ENCODE measurements at regions not wholly inside any gene's neighbourhood (a gene's known extent, or its start where the extent isn't known, plus 50 kb on each side); places are given as distances from the start of the nearest gene placed in this dataset.
A peak's percentile ranks its signal among the peaks of the same experiment; 100 is the strongest.

DNA sequence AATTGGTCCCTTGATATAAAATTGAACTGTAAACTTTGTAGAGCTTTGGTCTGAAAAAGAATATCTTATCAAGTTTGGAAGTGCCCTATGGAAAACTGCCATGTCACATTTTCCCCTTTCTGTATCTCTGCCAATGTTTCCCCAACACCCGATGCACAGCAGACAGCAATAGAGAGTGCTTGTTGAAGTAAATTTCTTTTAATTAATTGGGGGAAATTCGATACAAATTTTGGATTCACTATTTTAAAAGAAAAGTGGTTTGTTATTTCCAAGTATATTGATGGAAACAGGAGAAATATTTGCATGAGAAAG is 208.1 kb downstream of the OGFRL1 start:
- CTCF ChIA-PET: no interaction called here
- Mint-ChIP-seq H3K4me1 (ENCODE audit: low read depth) (no peaks in the 10 kb centered on the region), H3K36me3 (ENCODE audit: low read depth) (no peaks in the 10 kb centered on the region), H3K27ac (no peak overlapping the region), H3K4me3 (no peak overlapping the region), H3K27me3 (ENCODE audit: low read depth) (peaks cover 2% of the 10 kb centered on the region), H3K9me3 (no peaks in the 10 kb centered on the region)
- intact Hi-C loops (cut with micrococcal nuclease): no loop called here
- no peak for DNase-seq

DNA sequence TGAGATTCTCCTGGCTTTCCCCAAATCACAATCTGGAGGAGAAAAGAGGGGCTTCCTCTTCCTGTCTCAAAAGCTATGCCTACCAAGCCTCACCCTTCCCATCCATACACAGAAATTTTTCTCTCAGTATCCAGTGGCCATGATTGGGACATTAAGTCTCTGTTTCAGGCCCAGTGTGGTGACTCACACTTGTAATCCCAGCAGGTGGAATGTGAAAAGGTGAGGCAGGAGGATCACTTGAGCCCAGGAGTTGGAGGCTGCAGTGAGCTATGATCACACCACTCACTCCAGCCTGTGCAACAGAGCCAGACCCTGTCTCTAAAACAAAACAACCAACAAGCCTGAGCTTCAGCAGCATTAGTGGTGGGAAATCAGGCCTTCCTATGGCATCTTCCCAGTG is 210.0 kb downstream of the OGFRL1 start:
- no peak for DNase-seq
- H3K4me3 Mint-ChIP-seq: no peak overlapping the region
- H3K9me3 Mint-ChIP-seq: no peaks in the 10 kb centered on the region
- no peaks in the 10 kb centered on the region for H3K36me3 Mint-ChIP-seq (ENCODE audit: low read depth)
- CTCF ChIA-PET: no interaction called here
- no peaks in the 10 kb centered on the region for H3K4me1 Mint-ChIP-seq (ENCODE audit: low read depth)
- peaks cover 2% of the 10 kb centered on the region for H3K27me3 Mint-ChIP-seq (ENCODE audit: low read depth)
- intact Hi-C loops (cut with micrococcal nuclease): no loop called here
- H3K27ac Mint-ChIP-seq: no peak overlapping the region

DNA sequence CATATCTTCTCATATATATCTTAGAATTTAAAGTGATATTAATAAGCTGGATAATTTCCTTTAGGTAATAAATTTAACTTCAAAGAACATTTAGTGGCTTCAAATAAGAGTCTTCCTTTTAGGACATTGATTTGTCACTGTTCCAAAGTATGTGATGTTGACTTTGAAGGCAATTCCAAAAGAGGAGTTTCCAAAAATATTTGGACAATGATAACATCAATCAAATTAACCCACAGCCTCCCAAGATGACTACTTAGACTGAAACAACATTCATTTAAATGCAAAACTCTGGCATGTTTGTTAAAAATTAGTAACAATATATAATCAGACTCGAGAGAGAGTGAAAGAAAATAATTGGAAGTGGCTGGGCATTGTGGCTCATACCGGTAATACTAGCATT is 211.1 kb downstream of the OGFRL1 start:
- H3K4me3 Mint-ChIP-seq: no peak overlapping the region
- CTCF ChIA-PET: interaction anchor here (0.6 kb wide), 1 partner anchor 128 kb away, joined by 4 read pairs; no protein-coding TSS in a partner anchor
- H3K9me3 Mint-ChIP-seq: no peaks in the 10 kb centered on the region
- H3K27ac Mint-ChIP-seq: no peak overlapping the region
- DNase-seq: no peak
- H3K4me1 Mint-ChIP-seq (ENCODE audit: low read depth): no peaks in the 10 kb centered on the region
- no peaks in the 10 kb centered on the region for H3K36me3 Mint-ChIP-seq (ENCODE audit: low read depth)
- H3K27me3 Mint-ChIP-seq (ENCODE audit: low read depth): no peaks in the 10 kb centered on the region
- intact Hi-C loops (cut with micrococcal nuclease): no loop called here

DNA sequence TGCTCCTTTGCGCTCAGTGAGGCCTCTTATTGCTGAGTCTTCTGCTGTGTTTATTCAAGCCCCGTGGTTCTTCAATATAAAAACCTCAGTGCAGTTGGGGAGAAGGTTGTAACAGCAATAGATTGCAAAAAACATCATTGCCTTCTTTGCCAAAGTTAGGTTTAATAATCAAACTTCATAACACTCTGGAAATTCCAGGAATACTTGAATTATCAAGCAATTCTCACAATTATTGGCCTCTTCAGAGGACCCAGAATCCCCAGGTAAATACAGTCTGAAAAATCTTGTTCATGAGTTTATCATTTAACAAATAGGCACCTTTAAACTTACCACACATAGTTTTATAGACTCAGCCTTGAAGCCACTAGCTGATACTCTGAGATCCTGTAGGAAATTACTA is 213.6 kb downstream of the OGFRL1 start:
- CTCF ChIA-PET: no interaction called here
- no peak for DNase-seq
- intact Hi-C loops (cut with micrococcal nuclease): no loop called here
- Mint-ChIP-seq H3K27ac (no peak overlapping the region), H3K36me3 (ENCODE audit: low read depth) (no peaks in the 10 kb centered on the region), H3K4me3 (no peak overlapping the region), H3K4me1 (ENCODE audit: low read depth) (no peaks in the 10 kb centered on the region), H3K27me3 (ENCODE audit: low read depth) (no peaks in the 10 kb centered on the region), H3K9me3 (no peaks in the 10 kb centered on the region)

DNA sequence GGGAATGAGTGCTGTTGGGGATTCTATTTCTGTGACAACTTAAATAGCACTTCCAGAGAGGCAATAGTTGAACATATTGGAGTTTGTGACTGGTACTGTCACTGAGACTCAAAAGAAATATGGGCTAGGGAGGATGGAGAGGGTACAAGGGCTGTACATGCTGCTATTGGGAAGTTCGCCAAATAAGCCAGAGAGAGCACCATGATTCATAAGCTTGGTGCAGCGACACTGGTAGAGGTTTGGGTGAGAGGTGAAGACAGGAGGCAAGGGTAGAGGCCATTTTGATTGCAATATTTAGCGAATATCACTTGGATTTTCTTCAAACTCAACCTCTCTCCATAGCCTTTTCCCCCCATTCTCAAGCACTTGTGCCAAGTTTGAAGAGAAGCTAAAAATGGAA is 214.3 kb downstream of the OGFRL1 start:
- Mint-ChIP-seq H3K4me3 (no peak overlapping the region), H3K36me3 (ENCODE audit: low read depth) (no peaks in the 10 kb centered on the region), H3K27ac (no peak overlapping the region), H3K27me3 (ENCODE audit: low read depth) (no peaks in the 10 kb centered on the region), H3K4me1 (ENCODE audit: low read depth) (no peaks in the 10 kb centered on the region), H3K9me3 (no peaks in the 10 kb centered on the region)
- CTCF ChIA-PET: interaction anchor here (1.1 kb wide), 1 partner anchor 114 kb away, joined by 4 read pairs; no protein-coding TSS in a partner anchor
- DNase-seq: no peak
- intact Hi-C loops (cut with micrococcal nuclease): no loop called here

DNA sequence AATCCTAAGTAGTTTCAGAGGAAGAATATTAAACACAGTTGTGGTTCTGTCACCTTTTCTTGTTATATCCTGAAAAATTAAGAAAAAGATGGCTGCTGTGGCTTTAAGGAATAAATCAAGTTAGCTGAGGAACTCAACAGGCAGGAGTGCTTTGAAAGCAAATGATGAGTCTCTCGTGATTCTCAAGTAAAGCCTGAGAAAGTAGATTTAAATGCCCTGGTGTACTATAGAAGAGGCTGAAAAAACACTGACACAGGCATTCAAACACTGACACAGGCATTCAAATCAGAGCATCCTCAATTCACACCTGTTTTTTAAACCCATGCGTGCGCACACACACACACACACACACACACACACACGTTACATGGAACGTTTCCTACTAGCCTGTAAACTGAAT is 218.6 kb downstream of the OGFRL1 start:
- H3K36me3 Mint-ChIP-seq (ENCODE audit: low read depth): no peaks in the 10 kb centered on the region
- intact Hi-C loops (cut with micrococcal nuclease): no loop called here
- H3K27me3 Mint-ChIP-seq (ENCODE audit: low read depth): peaks cover 4% of the 10 kb centered on the region
- H3K27ac Mint-ChIP-seq: no peak overlapping the region
- H3K4me1 Mint-ChIP-seq (ENCODE audit: low read depth): no peaks in the 10 kb centered on the region
- H3K4me3 Mint-ChIP-seq: no peak overlapping the region
- CTCF ChIA-PET: no interaction called here
- H3K9me3 Mint-ChIP-seq: no peaks in the 10 kb centered on the region
- DNase-seq: no peak

DNA sequence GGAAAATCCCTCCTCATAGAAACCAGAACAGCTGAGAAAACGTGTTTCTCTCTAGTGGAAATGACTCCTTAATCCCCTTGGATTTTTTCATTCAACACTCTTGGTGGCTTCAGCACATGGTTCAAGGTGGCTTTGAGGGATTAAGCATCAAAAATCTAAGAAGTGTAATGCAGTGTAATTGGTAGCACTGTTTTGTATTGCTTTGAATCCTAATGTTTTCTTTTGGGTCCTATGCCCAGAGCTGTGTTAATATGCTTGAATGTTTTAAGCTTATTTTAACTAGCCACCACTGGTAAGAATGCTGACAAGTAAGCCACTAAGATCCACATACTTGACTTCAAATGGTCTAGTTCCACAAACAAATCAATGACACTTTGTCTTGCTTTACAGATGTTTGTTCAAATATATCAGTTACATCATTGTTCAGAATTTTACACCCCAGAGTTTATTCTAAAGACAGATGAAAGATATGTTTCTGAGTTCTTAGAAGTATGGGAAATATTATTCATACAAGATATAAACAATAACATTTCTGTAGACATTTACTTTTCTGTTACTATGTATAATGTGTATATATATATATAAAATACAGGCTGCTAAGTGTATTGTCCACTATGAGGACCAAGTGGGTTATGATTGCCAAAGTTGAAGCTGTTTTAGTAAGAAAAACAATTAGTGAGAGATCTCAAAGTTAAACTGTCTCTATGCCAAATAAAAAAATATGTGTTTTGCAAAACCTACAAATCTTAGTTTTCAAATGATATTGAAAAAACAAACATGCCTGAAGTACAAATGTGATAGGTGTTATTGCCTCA is 220.8 kb downstream of the OGFRL1 start:
- no peak overlapping the region for H3K27ac Mint-ChIP-seq
- no peaks in the 10 kb centered on the region for H3K9me3 Mint-ChIP-seq
- H3K36me3 Mint-ChIP-seq (ENCODE audit: low read depth): no peaks in the 10 kb centered on the region
- no peak overlapping the region for H3K4me3 Mint-ChIP-seq
- no peak for DNase-seq
- CTCF ChIA-PET: interaction anchor here (0.7 kb wide), 1 partner anchor 1288 kb away, joined by 3 read pairs; no protein-coding TSS in a partner anchor
- intact Hi-C loops (cut with micrococcal nuclease): loop anchor here (1.0 kb wide), 1 partner anchor 125 kb away; no protein-coding TSS in a partner anchor
- peaks cover 4% of the 10 kb centered on the region for H3K27me3 Mint-ChIP-seq (ENCODE audit: low read depth)
- no peaks in the 10 kb centered on the region for H3K4me1 Mint-ChIP-seq (ENCODE audit: low read depth)

DNA sequence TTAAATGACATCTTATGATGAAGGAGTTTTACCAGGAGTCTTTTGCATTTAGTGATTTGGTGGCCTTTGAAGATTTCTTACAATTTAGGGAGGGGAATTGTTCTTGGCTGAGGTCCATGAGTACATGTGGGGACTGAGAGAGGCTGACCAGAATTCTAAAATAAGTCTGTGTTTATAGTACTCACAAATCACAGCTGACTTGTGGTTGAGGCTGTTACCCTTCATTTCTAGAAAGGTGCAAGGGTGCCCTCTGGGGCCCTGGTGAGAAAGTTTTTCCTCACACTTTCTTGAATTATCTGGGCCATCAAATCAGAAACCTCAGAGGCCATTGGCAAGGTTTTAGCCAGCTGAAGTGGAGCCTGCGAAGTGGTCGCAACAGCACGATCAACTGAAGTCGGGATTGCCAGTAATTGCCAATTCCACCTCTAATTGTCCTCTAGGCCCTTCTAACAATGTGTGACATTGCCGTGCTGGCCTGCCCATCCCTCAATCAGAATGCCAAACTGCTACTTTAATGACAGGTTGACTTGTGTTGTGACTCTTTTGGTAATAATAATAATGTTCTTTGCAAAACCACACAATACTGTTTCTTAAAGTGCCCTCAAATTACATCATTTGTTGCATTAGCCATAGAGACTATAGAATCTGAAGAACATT is 221.6 kb downstream of the OGFRL1 start:
- CTCF ChIA-PET: interaction anchor here (0.7 kb wide), 1 partner anchor 1289 kb away, joined by 3 read pairs; no protein-coding TSS in a partner anchor
- Mint-ChIP-seq H3K27ac (no peak overlapping the region), H3K36me3 (ENCODE audit: low read depth) (no peaks in the 10 kb centered on the region), H3K4me1 (ENCODE audit: low read depth) (no peaks in the 10 kb centered on the region), H3K4me3 (no peak overlapping the region), H3K27me3 (ENCODE audit: low read depth) (peaks cover 4% of the 10 kb centered on the region), H3K9me3 (no peaks in the 10 kb centered on the region)
- intact Hi-C loops (cut with micrococcal nuclease): loop anchor here (1.0 kb wide), 1 partner anchor 126 kb away; no protein-coding TSS in a partner anchor
- peak; percentile 9 for DNase-seq

DNA sequence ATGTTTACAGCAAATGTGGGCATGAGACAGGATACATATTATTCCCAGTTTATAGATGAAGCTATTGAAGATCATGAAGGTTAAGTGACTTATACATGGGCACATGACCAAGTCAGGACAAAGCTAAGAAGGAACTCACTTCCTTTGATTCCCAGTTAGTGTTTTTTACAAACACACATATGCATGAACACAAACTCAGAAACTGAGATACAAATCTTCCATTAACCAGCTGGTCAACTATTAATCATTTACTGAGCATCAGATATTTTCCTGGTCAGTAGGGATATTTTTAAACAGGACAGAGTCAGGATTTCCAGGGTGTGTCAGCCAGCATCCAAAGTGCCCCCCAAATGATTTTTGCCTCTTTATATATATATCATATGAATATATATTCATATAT is 222.2 kb downstream of the OGFRL1 start:
- CTCF ChIA-PET: no interaction called here

DNA sequence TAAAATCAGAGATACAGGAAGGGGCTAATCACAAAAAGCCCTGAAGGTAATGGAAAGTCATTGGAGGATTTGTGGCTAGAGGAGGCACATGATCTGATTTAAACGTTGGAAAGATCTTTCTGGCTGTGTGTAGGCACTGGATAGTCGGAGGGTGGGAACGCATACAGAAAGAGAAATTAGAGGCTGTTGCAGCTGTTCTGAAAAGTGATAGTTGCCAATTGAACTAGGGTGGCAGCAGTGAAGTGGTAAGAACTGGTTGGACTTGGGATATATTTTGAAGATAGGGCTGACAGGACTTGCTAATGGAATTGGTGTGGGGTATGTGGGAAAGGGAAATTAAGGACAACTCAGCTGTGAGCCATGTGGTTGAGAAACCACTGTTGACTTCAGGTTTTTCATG is 223.6 kb downstream of the OGFRL1 start:
- Mint-ChIP-seq H3K4me1 (ENCODE audit: low read depth) (no peaks in the 10 kb centered on the region), H3K9me3 (no peaks in the 10 kb centered on the region), H3K27me3 (ENCODE audit: low read depth) (peaks cover 4% of the 10 kb centered on the region), H3K36me3 (ENCODE audit: low read depth) (no peaks in the 10 kb centered on the region), H3K4me3 (no peak overlapping the region), H3K27ac (no peak overlapping the region)
- DNase-seq: no peak
- CTCF ChIA-PET: no interaction called here
- intact Hi-C loops (cut with micrococcal nuclease): no loop called here

More for the DNA sequence above, 222.2 kb downstream of the OGFRL1 start:
- DNase-seq: no peak
- H3K4me1 Mint-ChIP-seq (ENCODE audit: low read depth): no peaks in the 10 kb centered on the region
- peaks cover 4% of the 10 kb centered on the region for H3K27me3 Mint-ChIP-seq (ENCODE audit: low read depth)
- no peak overlapping the region for H3K4me3 Mint-ChIP-seq
- H3K36me3 Mint-ChIP-seq (ENCODE audit: low read depth): no peaks in the 10 kb centered on the region
- intact Hi-C loops (cut with micrococcal nuclease): loop anchor here (1.0 kb wide), 1 partner anchor 127 kb away; no protein-coding TSS in a partner anchor
- H3K9me3 Mint-ChIP-seq: no peaks in the 10 kb centered on the region
- H3K27ac Mint-ChIP-seq: no peak overlapping the region

DNA sequence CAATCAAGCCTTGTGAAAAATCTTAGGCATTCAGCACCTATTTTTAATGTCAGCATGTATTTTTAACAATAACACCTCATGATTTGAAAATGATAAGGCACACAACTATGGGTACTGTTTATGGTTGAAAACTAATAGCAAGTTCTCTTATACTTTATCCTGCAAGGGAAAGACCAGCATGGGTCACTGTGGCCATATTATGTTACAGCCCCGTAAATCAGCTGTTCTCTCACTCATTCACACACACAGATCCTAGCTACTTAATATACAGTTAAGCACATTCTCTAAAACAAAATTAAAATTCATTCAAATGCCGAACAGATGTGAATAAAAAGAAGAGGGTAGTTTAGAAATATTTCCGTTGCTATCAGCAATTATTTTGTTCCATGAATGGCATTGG is 224.4 kb downstream of the OGFRL1 start:
- no peak for DNase-seq
- intact Hi-C loops (cut with micrococcal nuclease): no loop called here
- CTCF ChIA-PET: no interaction called here

DNA sequence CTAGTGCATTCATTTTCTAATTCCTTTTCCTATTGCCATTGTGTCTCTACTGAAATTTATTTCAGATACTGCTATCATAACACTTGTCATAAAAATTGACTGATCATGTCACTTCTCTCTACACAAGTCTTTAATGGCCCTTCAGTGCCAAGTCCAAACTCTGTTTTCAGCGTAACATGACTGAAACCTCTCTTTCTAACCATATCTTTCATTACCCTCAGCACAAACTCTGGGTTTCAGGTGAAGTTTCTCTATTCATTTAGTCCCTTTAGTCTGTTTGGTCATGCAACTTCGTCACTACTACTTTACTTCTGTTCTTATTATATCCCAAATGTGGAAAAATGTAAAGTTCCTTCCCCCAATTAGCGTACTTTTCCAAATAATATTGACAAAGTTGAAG is 234.9 kb downstream of the OGFRL1 start:
- Mint-ChIP-seq H3K27me3 (ENCODE audit: low read depth) (peaks cover 5% of the 10 kb centered on the region), H3K27ac (no peak overlapping the region), H3K36me3 (ENCODE audit: low read depth) (no peaks in the 10 kb centered on the region), H3K4me3 (no peak overlapping the region), H3K4me1 (ENCODE audit: low read depth) (no peaks in the 10 kb centered on the region), H3K9me3 (no peaks in the 10 kb centered on the region)
- DNase-seq: no peak
- intact Hi-C loops (cut with micrococcal nuclease): no loop called here
- CTCF ChIA-PET: no interaction called here

More for the DNA sequence above, 224.4 kb downstream of the OGFRL1 start:
- Mint-ChIP-seq H3K27ac (no peak overlapping the region), H3K9me3 (no peaks in the 10 kb centered on the region), H3K4me1 (ENCODE audit: low read depth) (no peaks in the 10 kb centered on the region), H3K36me3 (ENCODE audit: low read depth) (no peaks in the 10 kb centered on the region), H3K27me3 (ENCODE audit: low read depth) (peaks cover 4% of the 10 kb centered on the region), H3K4me3 (no peak overlapping the region)

DNA sequence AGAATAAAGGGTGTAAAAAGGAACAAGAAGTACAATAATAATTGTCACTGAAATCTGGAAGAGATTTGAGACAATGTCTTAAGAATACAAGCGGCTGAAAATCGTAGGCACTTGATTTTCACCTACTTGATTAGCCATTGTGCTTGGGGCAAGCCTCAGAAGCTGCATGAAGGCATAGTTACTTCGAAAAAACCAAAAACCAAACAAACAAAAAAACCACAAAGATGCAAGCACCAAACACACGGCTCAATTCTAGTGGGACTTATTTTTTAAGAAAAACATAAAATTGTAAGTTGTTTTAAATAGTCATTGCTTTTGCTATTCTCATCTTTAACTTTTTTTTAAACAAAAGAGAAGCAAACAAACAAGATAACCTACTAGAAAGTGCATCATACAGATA is 235.6 kb downstream of the OGFRL1 start:
- Mint-ChIP-seq H3K27me3 (ENCODE audit: low read depth) (peaks cover 5% of the 10 kb centered on the region), H3K27ac (no peak overlapping the region), H3K36me3 (ENCODE audit: low read depth) (no peaks in the 10 kb centered on the region), H3K4me3 (no peak overlapping the region), H3K4me1 (ENCODE audit: low read depth) (no peaks in the 10 kb centered on the region), H3K9me3 (no peaks in the 10 kb centered on the region)
- CTCF ChIA-PET: no interaction called here
- DNase-seq: no peak
- intact Hi-C loops (cut with micrococcal nuclease): no loop called here

All from activated naive CD4-positive, alpha-beta T cell treated with anti-CD3 and anti-CD28 coated beads for 36 hours (primary cell).